GM19397 (cell line): ENCODE measurements at regions not wholly inside any gene's neighbourhood (a gene's known extent, or its start where the extent isn't known, plus 50 kb on each side); places are given as distances from the start of the nearest gene placed in this dataset.

Source experiments
- ATAC-seq: cut with Tn5 transposase; IDR thresholded peaks from one replicate; pipeline ENCODE4 v1.9.1; 2021; ENCODE audit warnings: mild to moderate bottlenecking, moderate library complexity; ENCODE audit not compliant: unreplicated experiment

GRCh38 chr7:41313171-41313570, 389.7 kb downstream of the INHBA start:
- no peak for ATAC-seq

- ATAC-seq, result no peak
Observed at GRCh38 chr7:41312235-41312634, 390.7 kb downstream of the INHBA start.

GRCh38 chr7:41311301-41311700, 391.6 kb downstream of the INHBA start:
- ATAC-seq, result no peak

GRCh38 chr7:41306486-41306885, 396.4 kb downstream of the INHBA start:
- ATAC-seq, result no peak

- no peak for ATAC-seq
Observed at GRCh38 chr7:41305001-41305400, 397.9 kb downstream of the INHBA start.

- no peak for ATAC-seq
Observed at GRCh38 chr7:41303709-41304108, 399.2 kb downstream of the INHBA start.

GRCh38 chr7:41298409-41298808, 404.5 kb downstream of the INHBA start:
- no peak for ATAC-seq

GRCh38 chr7:41297166-41297565, 405.7 kb downstream of the INHBA start:
- ATAC-seq, result no peak

- no peak for ATAC-seq
Observed at GRCh38 chr7:41295455-41295815, 407.5 kb downstream of the INHBA start.

GRCh38 chr7:41294556-41295454, 408.1 kb downstream of the INHBA start:
- ATAC-seq, result no peak

GRCh38 chr7:41292487-41292886, 410.4 kb downstream of the INHBA start:
- ATAC-seq, result no peak

GRCh38 chr7:41287559-41288335, 415.1 kb downstream of the INHBA start:
- no peak for ATAC-seq

GRCh38 chr7:41280491-41280890, 422.4 kb downstream of the INHBA start:
- no peak for ATAC-seq

GRCh38 chr7:41277561-41277960, 425.3 kb downstream of the INHBA start:
- no peak for ATAC-seq

- ATAC-seq, result no peak
Observed at GRCh38 chr7:41275255-41275654, 427.6 kb downstream of the INHBA start.

GRCh38 chr7:41274179-41274578, 428.7 kb downstream of the INHBA start:
- ATAC-seq, result no peak

- ATAC-seq, result no peak
Observed at GRCh38 chr7:41272664-41273063, 430.2 kb downstream of the INHBA start.

- no peak for ATAC-seq
Observed at GRCh38 chr7:41268878-41269277, 434.0 kb downstream of the INHBA start.

GRCh38 chr7:41261080-41261479, 441.8 kb downstream of the INHBA start:
- ATAC-seq, result no peak

- no peak for ATAC-seq
Observed at GRCh38 chr7:41257660-41258059, 445.2 kb downstream of the INHBA start.

- no peak for ATAC-seq
Observed at GRCh38 chr7:41256186-41256945, 446.5 kb downstream of the INHBA start.
